ENCODE measurements at regions not wholly inside any gene's neighbourhood (a gene's known extent, or its start where the extent isn't known, plus 50 kb on each side); places are given as distances from the start of the nearest gene placed in this dataset.

- no peak overlapping the region for H3K14ac ChIP-seq (ENCODE audit: insufficient read length)
- H3K79me2 ChIP-seq (ENCODE audit: control insufficient read depth in 1 of 2, insufficient read depth in 2 of 2, low read length in 2 of 2), result no peaks in the 10 kb centered on the region
- H3K4ac ChIP-seq (replicated peaks; ENCODE audit: insufficient read length, low read depth, low read length), result no peak overlapping the region
- no peaks in the 10 kb centered on the region for H4K20me1 ChIP-seq (replicated peaks in 1 of 2; ENCODE audit: control insufficient read depth in 1 of 2, insufficient read depth in 2 of 2, low read length in 2 of 2)
- no peak overlapping the region for H2BK120ac ChIP-seq (replicated peaks; ENCODE audit: low read depth, low read length)
- no peak for FAIRE-seq
- no peak overlapping the region for H3K23ac ChIP-seq (ENCODE audit: insufficient read length)
- no peak overlapping the region for H3K27ac ChIP-seq (ENCODE audit: low read depth, low read length)
- H3K4me1 ChIP-seq (replicated peaks in 1 of 4; ENCODE audit: control insufficient read depth in 3 of 4, insufficient read depth in 4 of 4, low read length in 3 of 4), result no peaks in the 10 kb centered on the region
- no peaks in the 10 kb centered on the region for H3K27me3 ChIP-seq (replicated peaks in 1 of 4; ENCODE audit: control insufficient read depth in 3 of 4, extremely low read depth in 1 of 4, insufficient read depth in 3 of 4, low read length in 3 of 4)
- no peaks in the 10 kb centered on the region for H3K79me1 ChIP-seq (ENCODE audit: low read depth, low read length)
- no peak overlapping the region for H2BK20ac ChIP-seq (ENCODE audit: low read length)
- H2BK15ac ChIP-seq (ENCODE audit: low read length), result no peak overlapping the region
- H2AK5ac ChIP-seq (ENCODE audit: low read depth, low read length), result no peak overlapping the region
- no peaks in the 10 kb centered on the region; a peak in 1 of 4 replicates for H3K9me3 ChIP-seq (ENCODE audit: insufficient read depth in 2 of 2, low read depth in 1 of 2, low read length in 1 of 2)
- WGBS, 2 experiments (ENCODE audit: extremely low coverage in 1 of 2, insufficient coverage in 1 of 2, insufficient read length in 1 of 2, insufficient replicate concordance in 2 of 2, low coverage in 1 of 2, low lambda C conversion rate in 2 of 2, missing lambda C conversion rate in 1 of 2), result 90% methylated on average over 1 of the region's 1 CpG; no CpG with 5 or more reads in 1 of the 2 experiments
- POLR2A ChIA-PET (ENCODE audit: partially characterized antibody), result no interaction called here
- H3K56ac ChIP-seq (replicated peaks; ENCODE audit: insufficient read length, low read depth, low read length), result no peak overlapping the region
- no peaks in the 10 kb centered on the region; a peak in 1 of 8 replicates for H3K36me3 ChIP-seq (ENCODE audit: control insufficient read depth in 2 of 4, insufficient read depth in 4 of 4, low read length in 3 of 4)
- H3K9ac ChIP-seq (replicated peaks in 1 of 4; ENCODE audit: extremely low read depth in 1 of 4, low read depth in 3 of 4, low read length in 3 of 4), result no peak overlapping the region
- H4K5ac ChIP-seq (ENCODE audit: insufficient read length, low read depth, low read length), result no peak overlapping the region
- no peak overlapping the region for H2BK5ac ChIP-seq (ENCODE audit: low read depth, low read length)
- no peak for DNase-seq (ENCODE audit: low read depth in 1 of 2, low spot score in 2 of 2)
- no peak overlapping the region for H4K91ac ChIP-seq (replicated peaks; ENCODE audit: insufficient read length, low read length)
- no peak overlapping the region for H4K8ac ChIP-seq (ENCODE audit: extremely low read depth, insufficient read depth, low read length)
- H3K4me3 ChIP-seq (ENCODE audit: extremely low read depth in 1 of 4, insufficient read depth in 2 of 4, low read depth in 3 of 4, low read length in 4 of 4), result no peak overlapping the region
- peaks cover 2% of the 10 kb centered on the region; the same call in 1 of the 2 replicates for H3K23me2 ChIP-seq (ENCODE audit: low read depth, low read length)
- H2AFZ ChIP-seq (ENCODE audit: low read length), result no peak overlapping the region
- no peak overlapping the region for H2BK12ac ChIP-seq (ENCODE audit: low read depth, low read length)
- CTCF ChIA-PET (ENCODE audit: partially characterized antibody), result no interaction called here
- H3K4me2 ChIP-seq (ENCODE audit: insufficient read depth in 1 of 2, low read depth in 2 of 2, low read length in 2 of 2), result no peak overlapping the region
- H3K18ac ChIP-seq (ENCODE audit: extremely low read depth, low read length), result no peak overlapping the region
- no peak for TF ChIP-seq SUZ12 (IDR thresholded peaks at IDR 0.05; ENCODE audit: low read length)
- TF ChIP-seq BCL11A (IDR thresholded peaks at IDR 0.05; ENCODE audit: low read depth in 2 of 2, low read length in 2 of 2), result no peak
- no peak for TF ChIP-seq SRF (IDR thresholded peaks at IDR 0.05; ENCODE audit: low read depth, low read length)
- TF ChIP-seq BACH1 (IDR thresholded peaks at IDR 0.05; ENCODE audit: low read length), result no peak
- TF ChIP-seq GABPA (IDR thresholded peaks at IDR 0.05; ENCODE audit: borderline replicate concordance, insufficient read depth, low read length), result no peak
- no peak for TF ChIP-seq TAF1 (IDR thresholded peaks at IDR 0.05; ENCODE audit: low read depth, low read length)
- TF ChIP-seq RAD21 (IDR thresholded peaks at IDR 0.05 in 1 of 2, conservative IDR thresholded peaks at IDR 0.05 in 1 of 2; ENCODE audit: low read depth in 2 of 2, low read length in 2 of 2), result no peak
- no peak for TF ChIP-seq ATF3 (IDR thresholded peaks at IDR 0.05; ENCODE audit: insufficient read depth, low read depth, low read length)
- no peak for TF ChIP-seq RBBP5 (IDR thresholded peaks at IDR 0.05; ENCODE audit: borderline replicate concordance, low read depth, low read length)
- TF ChIP-seq KDM5A (IDR thresholded peaks at IDR 0.05; ENCODE audit: low read length), result no peak
- TF ChIP-seq ATF2 (IDR thresholded peaks at IDR 0.05; ENCODE audit: low read length), result no peak
- TF ChIP-seq TAF7 (optimal IDR thresholded peaks at IDR 0.05; ENCODE audit: borderline replicate concordance, low read depth, low read length), result no peak
- TF ChIP-seq TEAD4 (IDR thresholded peaks at IDR 0.05; ENCODE audit: low read depth, low read length), result no peak
Measured at GRCh38 chr2:36052819-36053218, 302.8 kb upstream of the CRIM1 start.

Data from H1 (cell line).